ENCODE measurements at regions not wholly inside any gene's neighbourhood (a gene's known extent, or its start where the extent isn't known, plus 50 kb on each side); places are given as distances from the start of the nearest gene placed in this dataset.

DNA sequence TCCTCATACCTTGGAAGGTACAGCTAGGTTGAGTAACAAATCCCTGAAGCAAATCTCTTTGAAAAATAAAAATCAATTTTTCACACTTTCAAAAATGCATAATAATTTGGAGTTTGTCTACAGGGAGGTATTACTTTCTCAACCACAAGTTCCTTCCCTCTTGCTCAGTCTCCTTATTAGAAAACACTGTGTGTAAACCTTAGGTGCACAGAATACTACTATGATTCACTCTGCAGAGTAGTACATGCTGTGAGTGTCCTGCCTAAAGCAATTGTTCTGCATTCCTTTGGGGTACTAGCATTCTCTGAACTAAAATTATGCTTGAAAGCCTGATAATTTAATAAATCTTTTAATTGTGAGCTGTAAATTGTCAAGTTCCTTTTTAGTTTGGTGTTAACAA is 115.9 kb upstream of the EPHA3 start:
- TF ChIP-seq, protein P1, sequence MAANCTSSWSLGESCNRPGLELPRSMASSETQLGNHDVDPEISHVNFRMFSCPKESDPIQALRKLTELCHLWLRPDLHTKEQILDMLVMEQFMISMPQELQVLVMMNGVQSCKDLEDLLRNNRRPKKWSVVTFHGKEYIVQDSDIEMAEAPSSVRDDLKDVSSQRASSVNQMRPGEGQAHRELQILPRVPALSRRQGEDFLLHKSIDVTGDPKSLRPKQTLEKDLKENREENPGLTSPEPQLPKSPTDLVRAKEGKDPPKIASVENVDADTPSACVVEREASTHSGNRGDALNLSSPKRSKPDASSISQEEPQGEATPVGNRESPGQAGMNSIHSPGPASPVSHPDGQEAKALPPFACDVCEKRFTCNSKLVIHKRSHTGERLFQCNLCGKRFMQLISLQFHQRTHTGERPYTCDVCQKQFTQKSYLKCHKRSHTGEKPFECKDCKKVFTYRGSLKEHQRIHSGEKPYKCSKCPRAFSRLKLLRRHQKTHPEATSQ (tag by site-specific recombination; IDR thresholded peaks at IDR 0.05) = no peak
- TF ChIP-seq ZIC2 (tag by site-specific recombination; IDR thresholded peaks at IDR 0.05) = no peak
- TF ChIP-seq, protein P2, sequence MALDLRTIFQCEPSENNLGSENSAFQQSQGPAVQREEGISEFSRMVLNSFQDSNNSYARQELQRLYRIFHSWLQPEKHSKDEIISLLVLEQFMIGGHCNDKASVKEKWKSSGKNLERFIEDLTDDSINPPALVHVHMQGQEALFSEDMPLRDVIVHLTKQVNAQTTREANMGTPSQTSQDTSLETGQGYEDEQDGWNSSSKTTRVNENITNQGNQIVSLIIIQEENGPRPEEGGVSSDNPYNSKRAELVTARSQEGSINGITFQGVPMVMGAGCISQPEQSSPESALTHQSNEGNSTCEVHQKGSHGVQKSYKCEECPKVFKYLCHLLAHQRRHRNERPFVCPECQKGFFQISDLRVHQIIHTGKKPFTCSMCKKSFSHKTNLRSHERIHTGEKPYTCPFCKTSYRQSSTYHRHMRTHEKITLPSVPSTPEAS (tag by site-specific recombination; IDR thresholded peaks at IDR 0.05) = no peak
- no peak for TF ChIP-seq KLF8 (tag by site-specific recombination; IDR thresholded peaks at IDR 0.05)
- TF ChIP-seq, protein P3, sequence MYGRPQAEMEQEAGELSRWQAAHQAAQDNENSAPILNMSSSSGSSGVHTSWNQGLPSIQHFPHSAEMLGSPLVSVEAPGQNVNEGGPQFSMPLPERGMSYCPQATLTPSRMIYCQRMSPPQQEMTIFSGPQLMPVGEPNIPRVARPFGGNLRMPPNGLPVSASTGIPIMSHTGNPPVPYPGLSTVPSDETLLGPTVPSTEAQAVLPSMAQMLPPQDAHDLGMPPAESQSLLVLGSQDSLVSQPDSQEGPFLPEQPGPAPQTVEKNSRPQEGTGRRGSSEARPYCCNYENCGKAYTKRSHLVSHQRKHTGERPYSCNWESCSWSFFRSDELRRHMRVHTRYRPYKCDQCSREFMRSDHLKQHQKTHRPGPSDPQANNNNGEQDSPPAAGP (tag by site-specific recombination; IDR thresholded peaks at IDR 0.05) = no peak
- TF ChIP-seq ZSCAN30 (tag by site-specific recombination; IDR thresholded peaks at IDR 0.05) = no peak
- no peak for TF ChIP-seq ZNF140 (tag by site-specific recombination; IDR thresholded peaks at IDR 0.05)
- TF ChIP-seq ZFP3 (tag by site-specific recombination; IDR thresholded peaks at IDR 0.05; ENCODE audit: low read depth) = no peak
- TF ChIP-seq, protein P4, sequence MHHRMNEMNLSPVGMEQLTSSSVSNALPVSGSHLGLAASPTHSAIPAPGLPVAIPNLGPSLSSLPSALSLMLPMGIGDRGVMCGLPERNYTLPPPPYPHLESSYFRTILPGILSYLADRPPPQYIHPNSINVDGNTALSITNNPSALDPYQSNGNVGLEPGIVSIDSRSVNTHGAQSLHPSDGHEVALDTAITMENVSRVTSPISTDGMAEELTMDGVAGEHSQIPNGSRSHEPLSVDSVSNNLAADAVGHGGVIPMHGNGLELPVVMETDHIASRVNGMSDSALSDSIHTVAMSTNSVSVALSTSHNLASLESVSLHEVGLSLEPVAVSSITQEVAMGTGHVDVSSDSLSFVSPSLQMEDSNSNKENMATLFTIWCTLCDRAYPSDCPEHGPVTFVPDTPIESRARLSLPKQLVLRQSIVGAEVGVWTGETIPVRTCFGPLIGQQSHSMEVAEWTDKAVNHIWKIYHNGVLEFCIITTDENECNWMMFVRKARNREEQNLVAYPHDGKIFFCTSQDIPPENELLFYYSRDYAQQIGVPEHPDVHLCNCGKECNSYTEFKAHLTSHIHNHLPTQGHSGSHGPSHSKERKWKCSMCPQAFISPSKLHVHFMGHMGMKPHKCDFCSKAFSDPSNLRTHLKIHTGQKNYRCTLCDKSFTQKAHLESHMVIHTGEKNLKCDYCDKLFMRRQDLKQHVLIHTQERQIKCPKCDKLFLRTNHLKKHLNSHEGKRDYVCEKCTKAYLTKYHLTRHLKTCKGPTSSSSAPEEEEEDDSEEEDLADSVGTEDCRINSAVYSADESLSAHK (tag by site-specific recombination; IDR thresholded peaks at IDR 0.05) = no peak
- no peak for TF ChIP-seq ZNF791 (tag by site-specific recombination; IDR thresholded peaks at IDR 0.05)
- no peak for TF ChIP-seq ZNF274 (IDR thresholded peaks at IDR 0.05; ENCODE audit: low read length)
- TF ChIP-seq ZNF274 (tag by site-specific recombination; IDR thresholded peaks at IDR 0.05; ENCODE audit: borderline replicate concordance) = no peak
- TF ChIP-seq ZNF792 (tag by site-specific recombination; IDR thresholded peaks at IDR 0.05) = no peak
- TF ChIP-seq, protein P5, sequence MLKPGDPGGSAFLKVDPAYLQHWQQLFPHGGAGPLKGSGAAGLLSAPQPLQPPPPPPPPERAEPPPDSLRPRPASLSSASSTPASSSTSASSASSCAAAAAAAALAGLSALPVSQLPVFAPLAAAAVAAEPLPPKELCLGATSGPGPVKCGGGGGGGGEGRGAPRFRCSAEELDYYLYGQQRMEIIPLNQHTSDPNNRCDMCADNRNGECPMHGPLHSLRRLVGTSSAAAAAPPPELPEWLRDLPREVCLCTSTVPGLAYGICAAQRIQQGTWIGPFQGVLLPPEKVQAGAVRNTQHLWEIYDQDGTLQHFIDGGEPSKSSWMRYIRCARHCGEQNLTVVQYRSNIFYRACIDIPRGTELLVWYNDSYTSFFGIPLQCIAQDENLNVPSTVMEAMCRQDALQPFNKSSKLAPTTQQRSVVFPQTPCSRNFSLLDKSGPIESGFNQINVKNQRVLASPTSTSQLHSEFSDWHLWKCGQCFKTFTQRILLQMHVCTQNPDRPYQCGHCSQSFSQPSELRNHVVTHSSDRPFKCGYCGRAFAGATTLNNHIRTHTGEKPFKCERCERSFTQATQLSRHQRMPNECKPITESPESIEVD (tag by site-specific recombination; IDR thresholded peaks at IDR 0.05) = no peak
- TF ChIP-seq ZNF596 (tag by site-specific recombination; IDR thresholded peaks at IDR 0.05) = no peak
- no peak overlapping the region for H3K27ac ChIP-seq (ENCODE audit: extremely low read depth, low read depth, low read length)
- ChIA-PET POLR2A (no interaction called here), CTCF (no interaction called here)
- no peaks in the 10 kb centered on the region for H3K9me3 ChIP-seq (ENCODE audit: control insufficient read depth, insufficient read depth, low read depth, low read length)
- no peak overlapping the region for H3K4me3 ChIP-seq (ENCODE audit: low read depth, low read length)
- no peaks in the 10 kb centered on the region for H3K36me3 ChIP-seq (ENCODE audit: control insufficient read depth in 2 of 2, insufficient read depth in 1 of 2, low read length in 2 of 2)
- H3K4me1 ChIP-seq (ENCODE audit: control insufficient read depth, insufficient read depth, low read length) = no peaks in the 10 kb centered on the region

DNA sequence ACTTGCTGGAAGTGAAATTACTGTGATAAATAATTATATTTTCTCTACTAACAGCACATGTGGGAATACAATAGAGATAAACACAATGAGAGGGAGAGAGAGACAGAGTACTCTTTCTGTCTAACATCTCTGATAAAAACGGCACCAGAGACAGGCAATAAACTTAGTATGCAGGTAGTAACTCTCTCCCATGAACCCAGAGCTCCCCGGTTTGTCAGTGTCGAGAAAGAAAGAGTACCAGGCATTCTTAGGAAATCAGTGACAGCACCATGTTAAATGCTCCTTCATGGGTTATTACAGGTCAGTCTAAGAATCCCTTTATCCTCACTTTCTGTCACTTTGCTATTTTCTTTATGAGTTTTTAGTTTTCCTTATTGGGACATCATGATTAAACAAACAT is 110.7 kb upstream of the EPHA3 start:
- H3K9me3 ChIP-seq (ENCODE audit: control insufficient read depth, insufficient read depth, low read depth, low read length) = no peaks in the 10 kb centered on the region
- POLR2A ChIA-PET = no interaction called here
- TF ChIP-seq ZNF473 (tag by site-specific recombination; IDR thresholded peaks at IDR 0.05) (no peak), MZF1 (tag by site-specific recombination; IDR thresholded peaks at IDR 0.05; ENCODE audit: borderline replicate concordance) (no peak)
- TF ChIP-seq, protein P6, sequence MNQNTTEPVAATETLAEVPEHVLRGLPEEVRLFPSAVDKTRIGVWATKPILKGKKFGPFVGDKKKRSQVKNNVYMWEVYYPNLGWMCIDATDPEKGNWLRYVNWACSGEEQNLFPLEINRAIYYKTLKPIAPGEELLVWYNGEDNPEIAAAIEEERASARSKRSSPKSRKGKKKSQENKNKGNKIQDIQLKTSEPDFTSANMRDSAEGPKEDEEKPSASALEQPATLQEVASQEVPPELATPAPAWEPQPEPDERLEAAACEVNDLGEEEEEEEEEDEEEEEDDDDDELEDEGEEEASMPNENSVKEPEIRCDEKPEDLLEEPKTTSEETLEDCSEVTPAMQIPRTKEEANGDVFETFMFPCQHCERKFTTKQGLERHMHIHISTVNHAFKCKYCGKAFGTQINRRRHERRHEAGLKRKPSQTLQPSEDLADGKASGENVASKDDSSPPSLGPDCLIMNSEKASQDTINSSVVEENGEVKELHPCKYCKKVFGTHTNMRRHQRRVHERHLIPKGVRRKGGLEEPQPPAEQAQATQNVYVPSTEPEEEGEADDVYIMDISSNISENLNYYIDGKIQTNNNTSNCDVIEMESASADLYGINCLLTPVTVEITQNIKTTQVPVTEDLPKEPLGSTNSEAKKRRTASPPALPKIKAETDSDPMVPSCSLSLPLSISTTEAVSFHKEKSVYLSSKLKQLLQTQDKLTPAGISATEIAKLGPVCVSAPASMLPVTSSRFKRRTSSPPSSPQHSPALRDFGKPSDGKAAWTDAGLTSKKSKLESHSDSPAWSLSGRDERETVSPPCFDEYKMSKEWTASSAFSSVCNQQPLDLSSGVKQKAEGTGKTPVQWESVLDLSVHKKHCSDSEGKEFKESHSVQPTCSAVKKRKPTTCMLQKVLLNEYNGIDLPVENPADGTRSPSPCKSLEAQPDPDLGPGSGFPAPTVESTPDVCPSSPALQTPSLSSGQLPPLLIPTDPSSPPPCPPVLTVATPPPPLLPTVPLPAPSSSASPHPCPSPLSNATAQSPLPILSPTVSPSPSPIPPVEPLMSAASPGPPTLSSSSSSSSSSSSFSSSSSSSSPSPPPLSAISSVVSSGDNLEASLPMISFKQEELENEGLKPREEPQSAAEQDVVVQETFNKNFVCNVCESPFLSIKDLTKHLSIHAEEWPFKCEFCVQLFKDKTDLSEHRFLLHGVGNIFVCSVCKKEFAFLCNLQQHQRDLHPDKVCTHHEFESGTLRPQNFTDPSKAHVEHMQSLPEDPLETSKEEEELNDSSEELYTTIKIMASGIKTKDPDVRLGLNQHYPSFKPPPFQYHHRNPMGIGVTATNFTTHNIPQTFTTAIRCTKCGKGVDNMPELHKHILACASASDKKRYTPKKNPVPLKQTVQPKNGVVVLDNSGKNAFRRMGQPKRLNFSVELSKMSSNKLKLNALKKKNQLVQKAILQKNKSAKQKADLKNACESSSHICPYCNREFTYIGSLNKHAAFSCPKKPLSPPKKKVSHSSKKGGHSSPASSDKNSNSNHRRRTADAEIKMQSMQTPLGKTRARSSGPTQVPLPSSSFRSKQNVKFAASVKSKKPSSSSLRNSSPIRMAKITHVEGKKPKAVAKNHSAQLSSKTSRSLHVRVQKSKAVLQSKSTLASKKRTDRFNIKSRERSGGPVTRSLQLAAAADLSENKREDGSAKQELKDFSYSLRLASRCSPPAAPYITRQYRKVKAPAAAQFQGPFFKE (tag by site-specific recombination; IDR thresholded peaks at IDR 0.05; ENCODE audit: borderline replicate concordance) = no peak

More for the DNA sequence above, 110.7 kb upstream of the EPHA3 start:
- H3K36me3 ChIP-seq (ENCODE audit: control insufficient read depth in 2 of 2, insufficient read depth in 1 of 2, low read length in 2 of 2) = no peaks in the 10 kb centered on the region
- no peak overlapping the region for H3K4me3 ChIP-seq (ENCODE audit: low read depth, low read length)
- CTCF ChIA-PET = no interaction called here
- H3K4me1 ChIP-seq (ENCODE audit: control insufficient read depth, insufficient read depth, low read length) = peaks cover 3% of the 10 kb centered on the region; the same call in 1 of the 2 replicates
- no peak overlapping the region for H3K27ac ChIP-seq (ENCODE audit: extremely low read depth, low read depth, low read length)

Data from HEK293 (cell line).